ENCODE measurements at regions not wholly inside any gene's neighbourhood (a gene's known extent, or its start where the extent isn't known, plus 50 kb on each side); places are given as distances from the start of the nearest gene placed in this dataset. TPM values are rescaled to one million over a fixed set of nuclear protein-coding genes. Genes with fewer than 3 reads are reported as not detected.

GRCh38 chr3:96755519-96755918, 58.9 kb upstream of the EPHA6 start:
- no peak overlapping the region for H2BK15ac ChIP-seq (replicated peaks; ENCODE audit: low read depth)
- no peak overlapping the region for H3K4me2 ChIP-seq (ENCODE audit: low read length)
- H3K4me1 ChIP-seq (ENCODE audit: control insufficient read depth, low read depth, low read length), result no peaks in the 10 kb centered on the region
- H3K9ac ChIP-seq (ENCODE audit: low read length), result no peak overlapping the region
- no peak overlapping the region for H3K4ac ChIP-seq (ENCODE audit: low read depth, low read length)
- no peak overlapping the region for H4K8ac ChIP-seq (ENCODE audit: low read depth, low read length)
- H2AK5ac ChIP-seq (ENCODE audit: low read length), result no peak overlapping the region
- no peak overlapping the region for H3K56ac ChIP-seq (ENCODE audit: low read length)
- H4K5ac ChIP-seq (ENCODE audit: low read length), result no peak overlapping the region
- no peaks in the 10 kb centered on the region for H3K36me3 ChIP-seq (ENCODE audit: control insufficient read depth, insufficient read depth, low read length)
- H3K79me2 ChIP-seq (ENCODE audit: control insufficient read depth, insufficient read depth, low read length), result no peaks in the 10 kb centered on the region
- no peak for DNase-seq
- H3K27me3 ChIP-seq (ENCODE audit: insufficient read depth, low read length, poor library complexity), result no peaks in the 10 kb centered on the region
- H3K27ac ChIP-seq (ENCODE audit: low read depth, low read length), result no peak overlapping the region
- no peak overlapping the region for H3K23ac ChIP-seq (ENCODE audit: low read length)
- no peaks in the 10 kb centered on the region for H3K79me1 ChIP-seq (ENCODE audit: low read length)
- H3K4me3 ChIP-seq (ENCODE audit: low read length), result no peak overlapping the region
- no peak overlapping the region for H3K18ac ChIP-seq (ENCODE audit: low read length)
- WGBS (ENCODE audit: extremely low coverage, insufficient coverage, low lambda C conversion rate), result no CpG with 5 or more reads among the region's 4 CpGs
- H2BK120ac ChIP-seq (ENCODE audit: low read depth, low read length), result no peak overlapping the region
- no peak overlapping the region for H2BK5ac ChIP-seq (ENCODE audit: low read length)

DNA sequence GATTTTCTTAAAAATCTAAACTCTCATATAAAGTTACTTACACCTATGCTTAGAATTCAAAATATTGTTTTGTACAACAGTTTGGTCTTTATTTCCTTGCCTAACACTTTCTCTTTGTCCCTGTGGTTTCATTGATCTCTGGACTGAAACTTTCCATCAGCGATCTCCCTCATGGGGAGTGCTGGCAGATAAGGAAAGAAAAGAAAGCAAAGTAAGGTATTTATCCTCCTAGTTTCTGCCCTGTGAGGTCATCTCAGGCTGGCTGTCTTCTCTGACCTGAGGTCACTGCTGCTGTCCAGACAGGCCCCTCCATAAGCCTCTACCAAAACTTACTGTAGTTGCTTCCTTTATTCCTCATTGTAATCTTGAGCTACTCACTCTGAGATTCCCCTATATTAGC, 57.9 kb upstream of the EPHA6 start:
- no peak overlapping the region for H4K5ac ChIP-seq (ENCODE audit: low read length)
- no peak overlapping the region for H2AK5ac ChIP-seq (ENCODE audit: low read length)
- no peaks in the 10 kb centered on the region for H3K4me1 ChIP-seq (ENCODE audit: control insufficient read depth, low read depth, low read length)
- no peak overlapping the region for H4K8ac ChIP-seq (ENCODE audit: low read depth, low read length)
- no peaks in the 10 kb centered on the region for H3K79me1 ChIP-seq (ENCODE audit: low read length)
- no peak overlapping the region for H2BK15ac ChIP-seq (replicated peaks; ENCODE audit: low read depth)
- H2BK5ac ChIP-seq (ENCODE audit: low read length), result no peak overlapping the region
- H3K56ac ChIP-seq (ENCODE audit: low read length), result no peak overlapping the region
- H2BK120ac ChIP-seq (ENCODE audit: low read depth, low read length), result no peak overlapping the region
- WGBS (ENCODE audit: extremely low coverage, insufficient coverage, low lambda C conversion rate), result no CpG with 5 or more reads among the region's 1 CpG
- H3K79me2 ChIP-seq (ENCODE audit: control insufficient read depth, insufficient read depth, low read length), result no peaks in the 10 kb centered on the region
- no peak overlapping the region for H3K4me3 ChIP-seq (ENCODE audit: low read length)
- DNase-seq, result peak; percentile 60
- H3K18ac ChIP-seq (ENCODE audit: low read length), result no peak overlapping the region
- H3K4me2 ChIP-seq (ENCODE audit: low read length), result no peak overlapping the region
- H3K9ac ChIP-seq (ENCODE audit: low read length), result no peak overlapping the region
- no peak overlapping the region for H3K27ac ChIP-seq (ENCODE audit: low read depth, low read length)
- H3K36me3 ChIP-seq (ENCODE audit: control insufficient read depth, insufficient read depth, low read length), result no peaks in the 10 kb centered on the region
- H3K4ac ChIP-seq (ENCODE audit: low read depth, low read length), result no peak overlapping the region
- no peak overlapping the region for H3K23ac ChIP-seq (ENCODE audit: low read length)
- no peaks in the 10 kb centered on the region for H3K27me3 ChIP-seq (ENCODE audit: insufficient read depth, low read length, poor library complexity)

DNA sequence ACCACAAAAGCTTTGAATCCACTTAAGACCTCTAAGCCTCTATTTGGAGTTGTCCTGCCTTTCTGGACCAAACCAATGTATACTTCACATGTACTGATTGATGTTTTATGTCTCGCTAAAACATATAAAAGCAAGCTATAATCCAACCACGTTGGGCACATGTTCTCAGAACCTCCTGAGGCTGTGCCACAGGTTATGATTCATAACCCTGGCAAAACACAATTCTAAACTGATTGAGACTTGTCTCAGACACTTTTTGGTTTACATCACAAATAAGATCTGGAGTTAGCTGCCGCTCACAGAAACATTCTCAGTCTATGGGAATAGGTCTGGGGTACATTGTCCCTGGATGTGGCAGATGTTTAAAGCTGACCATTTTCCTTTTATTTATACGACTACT, 53.4 kb upstream of the EPHA6 start:
- no CpG with 5 or more reads among the region's 4 CpGs for WGBS (ENCODE audit: extremely low coverage, insufficient coverage, low lambda C conversion rate)
- no peak for DNase-seq
- no peak overlapping the region for H3K27ac ChIP-seq (ENCODE audit: low read depth, low read length)

More for the DNA sequence above, 53.4 kb upstream of the EPHA6 start:
- Histone ChIP-seq H3K56ac (ENCODE audit: low read length) (no peak overlapping the region), H4K8ac (ENCODE audit: low read depth, low read length) (no peak overlapping the region), H2BK15ac (replicated peaks; ENCODE audit: low read depth) (no peak overlapping the region), H3K4me1 (ENCODE audit: control insufficient read depth, low read depth, low read length) (no peaks in the 10 kb centered on the region), H2AK5ac (ENCODE audit: low read length) (no peak overlapping the region), H2BK120ac (ENCODE audit: low read depth, low read length) (no peak overlapping the region), H3K4me2 (ENCODE audit: low read length) (no peak overlapping the region), H3K36me3 (ENCODE audit: control insufficient read depth, insufficient read depth, low read length) (no peaks in the 10 kb centered on the region), H3K27me3 (ENCODE audit: insufficient read depth, low read length, poor library complexity) (no peaks in the 10 kb centered on the region), H3K79me2 (ENCODE audit: control insufficient read depth, insufficient read depth, low read length) (no peaks in the 10 kb centered on the region), H4K5ac (ENCODE audit: low read length) (no peak overlapping the region), H2BK5ac (ENCODE audit: low read length) (no peak overlapping the region), H3K4me3 (ENCODE audit: low read length) (no peak overlapping the region), H3K23ac (ENCODE audit: low read length) (no peak overlapping the region), H3K9ac (ENCODE audit: low read length) (no peak overlapping the region), H3K18ac (ENCODE audit: low read length) (no peak overlapping the region), H3K4ac (ENCODE audit: low read depth, low read length) (no peak overlapping the region), H3K79me1 (ENCODE audit: low read length) (no peaks in the 10 kb centered on the region)

Small RNA genes lying in the stretch of these regions (small RNA-seq; reads per million reads assigned to genes)
- gene MIR8060 (ENCODE audit: insufficient read depth), result not detected
- not detected for gene RNU6-1094P (ENCODE audit: insufficient read depth)
